HepG2 (cell line): ENCODE measurements at regions not wholly inside any gene's neighbourhood (a gene's known extent, or its start where the extent isn't known, plus 50 kb on each side); places are given as distances from the start of the nearest gene placed in this dataset.

Experiments used
- ASH2L ChIP-seq: fragments of 300-600, 200-600 bp; sonication (generic); IDR thresholded peaks from 2 replicates; pipeline ENCODE4 v1.7.0; 2017; ENCODE audit warnings: low read depth, mild to moderate bottlenecking, moderate library complexity, mixed read lengths, low read length; ENCODE audit not compliant: insufficient read length
- ATF7 ChIP-seq, 2 experiments: fragments of 450-650 bp in 1 of 2; sonication (generic) in 1 of 2; formaldehyde crosslinking in 1 of 2; IDR thresholded peaks; 2 replicates each; pipeline versions ENCODE4 v1.4.0 to v1.6.1; 2016 to 2020; ENCODE audit warnings: antibody characterized with exemption in 1 of 2, mild to moderate bottlenecking in 1 of 2, missing genetic modification reagents in 1 of 2
- CCDC6 ChIP-seq: sonication (generic); formaldehyde crosslinking; IDR thresholded peaks from 2 replicates; pipeline ENCODE4 v1.8.1; 2022; ENCODE audit warnings: mild to moderate bottlenecking, missing genetic modification reagents, moderate library complexity
- FIP1L1 ChIP-seq: fragments of 200-400 bp; formaldehyde crosslinking; IDR thresholded peaks from 2 replicates; pipeline ENCODE4 v1.6.1; 2018; ENCODE audit warnings: low read depth, mild to moderate bottlenecking, low read length, moderate library complexity, borderline replicate concordance; ENCODE audit not compliant: insufficient read depth
- TARDBP ChIP-seq: sonication (generic); formaldehyde crosslinking; IDR thresholded peaks from 2 replicates; pipeline ENCODE4 v1.8.0; 2022; ENCODE audit warnings: mild to moderate bottlenecking, missing genetic modification reagents
- ZNF121 ChIP-seq: sonication (generic); formaldehyde crosslinking; IDR thresholded peaks from 2 replicates; pipeline ENCODE4 v1.5.0; 2020; ENCODE audit warnings: mild to moderate bottlenecking, missing genetic modification reagents
- ZNF20 ChIP-seq: sonication (generic); formaldehyde crosslinking; IDR thresholded peaks from 2 replicates; pipeline ENCODE4 v1.4.0; 2020; ENCODE audit warnings: mild to moderate bottlenecking, moderate library complexity, missing genetic modification reagents
- ZNF329 ChIP-seq: sonication (generic); formaldehyde crosslinking; IDR thresholded peaks from 2 replicates; pipeline ENCODE4 v1.9.0; 2021; ENCODE audit warnings: low read depth, mild to moderate bottlenecking, missing genetic modification reagents
- TF ChIP-seq, protein P1 (sequence below): sonication (generic); formaldehyde crosslinking; IDR thresholded peaks from 2 replicates; pipeline ENCODE4 v1.5.0; 2020; ENCODE audit warnings: mild to moderate bottlenecking, missing genetic modification reagents, moderate library complexity

DNA sequence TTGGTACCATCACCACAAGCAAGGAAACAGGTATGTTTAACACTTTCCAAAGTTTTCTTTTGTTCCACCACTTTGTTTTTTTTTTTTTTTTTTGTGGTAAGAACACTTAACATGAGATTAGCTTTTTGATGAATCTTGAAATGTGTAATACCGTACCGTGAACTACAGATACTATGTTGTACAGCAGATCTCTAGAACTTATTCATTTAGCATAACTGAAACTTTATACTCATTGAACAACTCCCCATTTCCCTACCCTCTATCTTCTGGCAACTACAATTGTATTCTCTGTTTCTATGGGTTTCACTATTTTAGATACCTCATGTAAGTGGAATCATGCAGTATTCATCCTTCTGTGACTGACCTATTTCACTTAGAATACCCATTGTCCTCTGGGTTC lies 162.7 kb upstream of the ITGB1 start:
- TF ChIP-seq ZNF121 (CRISPR knock-in tag) (no peak), ATF7 (IDR thresholded peaks at IDR 0.05) (no peak), ATF7 (CRISPR knock-in tag; IDR thresholded peaks at IDR 0.05) (no peak), ZNF20 (CRISPR knock-in tag) (no peak), FIP1L1 (no peak), TARDBP (CRISPR knock-in tag) (no peak), ASH2L (no peak), ZNF329 (no peak), CCDC6 (CRISPR knock-in tag) (no peak)
- TF ChIP-seq, protein P1, sequence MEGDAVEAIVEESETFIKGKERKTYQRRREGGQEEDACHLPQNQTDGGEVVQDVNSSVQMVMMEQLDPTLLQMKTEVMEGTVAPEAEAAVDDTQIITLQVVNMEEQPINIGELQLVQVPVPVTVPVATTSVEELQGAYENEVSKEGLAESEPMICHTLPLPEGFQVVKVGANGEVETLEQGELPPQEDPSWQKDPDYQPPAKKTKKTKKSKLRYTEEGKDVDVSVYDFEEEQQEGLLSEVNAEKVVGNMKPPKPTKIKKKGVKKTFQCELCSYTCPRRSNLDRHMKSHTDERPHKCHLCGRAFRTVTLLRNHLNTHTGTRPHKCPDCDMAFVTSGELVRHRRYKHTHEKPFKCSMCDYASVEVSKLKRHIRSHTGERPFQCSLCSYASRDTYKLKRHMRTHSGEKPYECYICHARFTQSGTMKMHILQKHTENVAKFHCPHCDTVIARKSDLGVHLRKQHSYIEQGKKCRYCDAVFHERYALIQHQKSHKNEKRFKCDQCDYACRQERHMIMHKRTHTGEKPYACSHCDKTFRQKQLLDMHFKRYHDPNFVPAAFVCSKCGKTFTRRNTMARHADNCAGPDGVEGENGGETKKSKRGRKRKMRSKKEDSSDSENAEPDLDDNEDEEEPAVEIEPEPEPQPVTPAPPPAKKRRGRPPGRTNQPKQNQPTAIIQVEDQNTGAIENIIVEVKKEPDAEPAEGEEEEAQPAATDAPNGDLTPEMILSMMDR (CRISPR knock-in tag): no peak
